ENCODE measurements at regions not wholly inside any gene's neighbourhood (a gene's known extent, or its start where the extent isn't known, plus 50 kb on each side); places are given as distances from the start of the nearest gene placed in this dataset.

GRCh38 chrX:143571521-143571920, 54.2 kb upstream of the SPANXN3 start:
- Histone ChIP-seq H3K79me2 (ENCODE audit: low read length) (no peaks in the 10 kb centered on the region), H3K27ac (ENCODE audit: low read length) (no peak overlapping the region), H2AFZ (ENCODE audit: low read length) (no peak overlapping the region), H3K4me3 (ENCODE audit: low read length) (no peak overlapping the region), H3K9me3 (ENCODE audit: low read length) (no peaks in the 10 kb centered on the region), H3K36me3 (ENCODE audit: low read depth, low read length) (no peaks in the 10 kb centered on the region), H3K4me1 (ENCODE audit: insufficient read depth, low read length) (no peaks in the 10 kb centered on the region), H3F3A (ENCODE audit: low read length, unreplicated experiment) (no peaks in the 10 kb centered on the region), H3K4me2 (ENCODE audit: low read length) (no peak overlapping the region), H3K9me2 (replicated peaks; ENCODE audit: low read length) (no peaks in the 10 kb centered on the region), H3K27me3 (ENCODE audit: low read length) (no peaks in the 10 kb centered on the region), H4K20me1 (ENCODE audit: low read length) (no peaks in the 10 kb centered on the region), H3K9ac (ENCODE audit: low read length) (no peak overlapping the region)
- ATAC-seq (no peak), DNase-seq (peak; percentile 27)
- intact Hi-C loops (cut with micrococcal nuclease): no loop called here
- ChIA-PET POLR2A (ENCODE audit: unreplicated experiment) (no interaction called here), CTCF (no interaction called here)
- no TSS peak for BruUV-seq (replicated peaks)
- TF ChIP-seq EZH2 (IDR thresholded peaks at IDR 0.05; ENCODE audit: low read length, unreplicated experiment) (no peak), CTCF (conservative IDR thresholded peaks at IDR 0.05; ENCODE audit: low read depth, low read length) (no peak), EZH2phosphoT487 (IDR thresholded peaks at IDR 0.05; ENCODE audit: borderline replicate concordance, low read length) (no peak)

DNA sequence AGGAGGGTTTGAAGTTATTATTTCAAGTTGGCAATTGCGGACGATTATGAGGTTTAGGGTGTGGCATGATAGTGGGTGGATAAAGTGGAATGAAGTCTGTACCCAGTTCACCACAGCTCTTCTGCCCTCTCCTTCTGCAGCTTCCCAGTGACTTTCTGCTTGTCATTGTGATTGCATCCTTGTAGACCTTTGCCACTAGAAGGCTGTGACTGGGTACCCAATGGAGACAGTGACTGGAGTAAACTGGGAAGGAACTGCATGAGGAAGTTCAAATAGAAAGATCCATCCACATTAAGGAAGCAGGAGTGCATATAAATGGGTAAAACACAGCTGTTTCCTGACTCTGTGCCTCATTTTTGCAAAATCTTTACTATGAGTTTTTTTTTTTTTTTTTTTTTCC, 53.5 kb upstream of the SPANXN3 start:
- no peak for TF ChIP-seq CTCF (conservative IDR thresholded peaks at IDR 0.05; ENCODE audit: low read depth, low read length)
- TF ChIP-seq EZH2 (IDR thresholded peaks at IDR 0.05; ENCODE audit: low read length, unreplicated experiment): no peak
- TF ChIP-seq EZH2phosphoT487 (IDR thresholded peaks at IDR 0.05; ENCODE audit: borderline replicate concordance, low read length): no peak
- no TSS peak for BruUV-seq (replicated peaks)
- ChIA-PET POLR2A (ENCODE audit: unreplicated experiment) (no interaction called here), CTCF (no interaction called here)
- no peak overlapping the region for H3K27ac ChIP-seq (ENCODE audit: low read length)
- H3K4me1 ChIP-seq (ENCODE audit: insufficient read depth, low read length): no peaks in the 10 kb centered on the region
- ATAC-seq (no peak), DNase-seq (no peak)
- intact Hi-C loops (cut with micrococcal nuclease): no loop called here
- H3K9me3 ChIP-seq (ENCODE audit: low read length): no peaks in the 10 kb centered on the region
- no peak overlapping the region for H3K4me3 ChIP-seq (ENCODE audit: low read length)
- no peak overlapping the region for H3K9ac ChIP-seq (ENCODE audit: low read length)
- no peaks in the 10 kb centered on the region for H3K79me2 ChIP-seq (ENCODE audit: low read length)
- H3K36me3 ChIP-seq (ENCODE audit: low read depth, low read length): no peaks in the 10 kb centered on the region
- H4K20me1 ChIP-seq (ENCODE audit: low read length): no peaks in the 10 kb centered on the region
- H3K4me2 ChIP-seq (ENCODE audit: low read length): no peak overlapping the region
- H2AFZ ChIP-seq (ENCODE audit: low read length): no peak overlapping the region
- no peaks in the 10 kb centered on the region for H3F3A ChIP-seq (ENCODE audit: low read length, unreplicated experiment)
- no peaks in the 10 kb centered on the region for H3K9me2 ChIP-seq (replicated peaks; ENCODE audit: low read length)
- no peaks in the 10 kb centered on the region for H3K27me3 ChIP-seq (ENCODE audit: low read length)

- no peaks in the 10 kb centered on the region for H4K20me1 ChIP-seq (ENCODE audit: low read length)
- H3K79me2 ChIP-seq (ENCODE audit: low read length): no peaks in the 10 kb centered on the region
- no peaks in the 10 kb centered on the region for H3K36me3 ChIP-seq (ENCODE audit: low read depth, low read length)
- ChIA-PET CTCF (no interaction called here), POLR2A (ENCODE audit: unreplicated experiment) (no interaction called here)
- H3K9me3 ChIP-seq (ENCODE audit: low read length): no peaks in the 10 kb centered on the region
- no peak overlapping the region for H3K9ac ChIP-seq (ENCODE audit: low read length)
- H3F3A ChIP-seq (ENCODE audit: low read length, unreplicated experiment): no peaks in the 10 kb centered on the region
- no peaks in the 10 kb centered on the region for H3K4me1 ChIP-seq (ENCODE audit: insufficient read depth, low read length)
- intact Hi-C loops (cut with micrococcal nuclease): no loop called here
- no peak overlapping the region for H3K4me3 ChIP-seq (ENCODE audit: low read length)
- H3K4me2 ChIP-seq (ENCODE audit: low read length): no peak overlapping the region
- ATAC-seq (no peak), DNase-seq (no peak)
- H3K27me3 ChIP-seq (ENCODE audit: low read length): no peaks in the 10 kb centered on the region
- BruUV-seq (replicated peaks): no TSS peak
- H2AFZ ChIP-seq (ENCODE audit: low read length): no peak overlapping the region
- no peaks in the 10 kb centered on the region for H3K9me2 ChIP-seq (replicated peaks; ENCODE audit: low read length)
- TF ChIP-seq EZH2phosphoT487 (IDR thresholded peaks at IDR 0.05; ENCODE audit: borderline replicate concordance, low read length): no peak
- no peak overlapping the region for H3K27ac ChIP-seq (ENCODE audit: low read length)
Measured at GRCh38 chrX:143568467-143568866, 51.2 kb upstream of the SPANXN3 start.
